Mucosa of descending colon (tissue), 3 donors: ENCODE measurements at regions not wholly inside any gene's neighbourhood (a gene's known extent, or its start where the extent isn't known, plus 50 kb on each side); places are given as distances from the start of the nearest gene placed in this dataset.

ENCODE experiments used
- ATAC-seq: fragments of 200-7000 bp; cut with Tn5 transposase; one replicate; pipeline ENCODE4 v1.9.1; 2020; ENCODE audit warnings: mild to moderate bottlenecking, moderate library complexity
- DNase-seq, 3 donors: peaks; one replicate each; pipeline ENCODE4 v3.0.0-alpha.2; 2020
- H3K36me3 ChIP-seq: fragments of 200-600 bp; one replicate; pipeline ENCODE4 v1.8.0; 2021; ENCODE audit warnings: low read depth, mild to moderate bottlenecking
- H3K4me1 ChIP-seq: fragments of 200-600 bp; one replicate; pipeline ENCODE4 v1.8.0; 2021; ENCODE audit warnings: low read depth, mild to moderate bottlenecking
- H3K4me3 ChIP-seq: fragments of 200-600 bp; one replicate; pipeline ENCODE4 v1.8.0; 2021; ENCODE audit warnings: mild to moderate bottlenecking
- H3K9me3 ChIP-seq: fragments of 200-600 bp; one replicate; pipeline ENCODE4 v1.8.0; 2021; ENCODE audit warnings: mild to moderate bottlenecking
- CTCF ChIP-seq: fragments of 200-600 bp; IDR thresholded peaks from one replicate; pipeline ENCODE4 v1.8.0; 2022; ENCODE audit warnings: antibody characterized with exemption, mild to moderate bottlenecking
- intact Hi-C, 2 donors: fragments of 100-400 bp; cut with DNase I in 1 of 2; cut with micrococcal nuclease in 1 of 2; formaldehyde crosslinking; loops; one replicate each; pipeline versions ENCODE4 v1.11.0 to v1.11.1; 2022; cut with DNase I, micrococcal nuclease
- donor health status: DM: no; HTN: no; CAD: no; lungs with moderate emphysema.
- donor health status: DM: no; HTN: no; CAD: no.
- donor health status: DM: no; HTN: yes; CAD: no.

- ATAC-seq (no peak), DNase-seq (no peak)
- H3K9me3 ChIP-seq: no peaks in the 10 kb centered on the region
- no peaks in the 10 kb centered on the region for H3K36me3 ChIP-seq
- intact Hi-C loops: no loop called here
- no peak overlapping the region for H3K4me3 ChIP-seq
- TF ChIP-seq CTCF: no peak
- H3K4me1 ChIP-seq: no peaks in the 10 kb centered on the region
Measured at GRCh38 chr2:102083393-102083703, 59.2 kb upstream of the IL1R1 start.

GRCh38 chr2:102084651-102085050 lies 57.9 kb upstream of the IL1R1 start:
- ATAC-seq: no peak
- no peaks in the 10 kb centered on the region for H3K4me1 ChIP-seq
- no peak overlapping the region for H3K4me3 ChIP-seq
- no peak for DNase-seq
- TF ChIP-seq CTCF: no peak
- intact Hi-C loops: no loop called here
- no peaks in the 10 kb centered on the region for H3K36me3 ChIP-seq
- no peaks in the 10 kb centered on the region for H3K9me3 ChIP-seq

GRCh38 chr2:102085238-102085637 lies 57.3 kb upstream of the IL1R1 start:
- intact Hi-C loops: no loop called here
- no peaks in the 10 kb centered on the region for H3K36me3 ChIP-seq
- no peak overlapping the region for H3K4me3 ChIP-seq
- H3K9me3 ChIP-seq: no peaks in the 10 kb centered on the region
- no peak for DNase-seq
- H3K4me1 ChIP-seq: no peaks in the 10 kb centered on the region
- ATAC-seq: no peak
- no peak for TF ChIP-seq CTCF

GRCh38 chr2:102086150-102086872 lies 56.2 kb upstream of the IL1R1 start:
- Histone ChIP-seq H3K9me3 (no peaks in the 10 kb centered on the region), H3K4me3 (no peak overlapping the region), H3K4me1 (no peaks in the 10 kb centered on the region), H3K36me3 (no peaks in the 10 kb centered on the region)
- no peak for ATAC-seq
- intact Hi-C loops: no loop called here
- DNase-seq: no peak
- TF ChIP-seq CTCF: no peak

- intact Hi-C loops: no loop called here
- H3K4me3 ChIP-seq: no peak overlapping the region
- ATAC-seq: peak; percentile 65
- no peaks in the 10 kb centered on the region for H3K9me3 ChIP-seq
- no peak for DNase-seq
- no peaks in the 10 kb centered on the region for H3K4me1 ChIP-seq
- no peaks in the 10 kb centered on the region for H3K36me3 ChIP-seq
- TF ChIP-seq CTCF: no peak
Measured at GRCh38 chr2:102091121-102091520, 51.4 kb upstream of the IL1R1 start.

- DNase-seq (no peak), ATAC-seq (no peak)
- TF ChIP-seq CTCF: no peak
- Histone ChIP-seq H3K36me3 (no peaks in the 10 kb centered on the region), H3K9me3 (no peaks in the 10 kb centered on the region), H3K4me1 (no peaks in the 10 kb centered on the region), H3K4me3 (no peak overlapping the region)
- intact Hi-C loops: no loop called here
Measured at GRCh38 chr2:102091908-102092307, 50.6 kb upstream of the IL1R1 start.
